ENCODE measurements at regions not wholly inside any gene's neighbourhood (a gene's known extent, or its start where the extent isn't known, plus 50 kb on each side); places are given as distances from the start of the nearest gene placed in this dataset.
"Not testable (repeated sequence)": the region's sequence is repeated elsewhere in the genome, so short reads cannot be mapped to it uniquely, and the experiment has no call there.

GRCh38 chr4:91653067-91653466 lies 650.7 kb upstream of the GRID2 start:
- DNase-seq, result no peak

- DNase-seq, result no peak
These were observed 622.7 kb upstream of the GRID2 start for GRCh38 chr4:91681091-91681490.

GRCh38 chr4:91681544-91681943 lies 622.2 kb upstream of the GRID2 start:
- no peak for DNase-seq

- DNase-seq, result no peak
These were observed 618.8 kb upstream of the GRID2 start for GRCh38 chr4:91684955-91685354.

- DNase-seq, result no peak
These were observed 615.4 kb upstream of the GRID2 start for GRCh38 chr4:91688413-91688812.

- DNase-seq, result not testable (repeated sequence)
These were observed 604.1 kb upstream of the GRID2 start for GRCh38 chr4:91699691-91700090.

- no peak for DNase-seq
These were observed 573.9 kb upstream of the GRID2 start for GRCh38 chr4:91729851-91730250.

GRCh38 chr4:91734682-91735081 lies 569.1 kb upstream of the GRID2 start:
- no peak for DNase-seq

- DNase-seq, result not testable (repeated sequence)
These were observed 564.9 kb upstream of the GRID2 start for GRCh38 chr4:91738831-91739230.

- DNase-seq, result no peak
These were observed 557.2 kb upstream of the GRID2 start for GRCh38 chr4:91746551-91746950.

- DNase-seq, result no peak
These were observed 551.8 kb upstream of the GRID2 start for GRCh38 chr4:91751961-91752360.

GRCh38 chr4:91754716-91755115 lies 549.0 kb upstream of the GRID2 start:
- no peak for DNase-seq

GRCh38 chr4:91758487-91758886 lies 545.3 kb upstream of the GRID2 start:
- no peak for DNase-seq

GRCh38 chr4:91764085-91764484 lies 539.7 kb upstream of the GRID2 start:
- no peak for DNase-seq

- no peak for DNase-seq
These were observed 533.9 kb upstream of the GRID2 start for GRCh38 chr4:91769912-91770311.

GRCh38 chr4:91791631-91792030 lies 512.1 kb upstream of the GRID2 start:
- peak; percentile 49 for DNase-seq

- no peak for DNase-seq
These were observed 507.8 kb upstream of the GRID2 start for GRCh38 chr4:91795947-91796346.

GRCh38 chr4:91812319-91812718 lies 491.4 kb upstream of the GRID2 start:
- DNase-seq, result no peak

GRCh38 chr4:91824773-91825172 lies 479.0 kb upstream of the GRID2 start:
- no peak for DNase-seq

GRCh38 chr4:91826186-91826585 lies 477.6 kb upstream of the GRID2 start:
- no peak for DNase-seq

- no peak for DNase-seq
These were observed 475.9 kb upstream of the GRID2 start for GRCh38 chr4:91827914-91828313.

GRCh38 chr4:91829531-91829930 lies 474.2 kb upstream of the GRID2 start:
- DNase-seq, result no peak

- no peak for DNase-seq
These were observed 472.9 kb upstream of the GRID2 start for GRCh38 chr4:91830681-91831395.

GRCh38 chr4:91837608-91838029 lies 466.1 kb upstream of the GRID2 start:
- no peak for DNase-seq

GRCh38 chr4:91838181-91838861 lies 465.4 kb upstream of the GRID2 start:
- DNase-seq, result no peak
